HEK293 (cell line): ENCODE measurements at regions not wholly inside any gene's neighbourhood (a gene's known extent, or its start where the extent isn't known, plus 50 kb on each side); places are given as distances from the start of the nearest gene placed in this dataset.

Experiments used
- CTCF ChIA-PET: fragments of 350-600 bp; formaldehyde crosslinking; extraction: SDS; loops from one replicate; lab custom pipeline; 2021; ENCODE audit warnings: antibody characterized with exemption; lab: Yijun Ruan, JAX
- POLR2A ChIA-PET: fragments of 300-600 bp; formaldehyde crosslinking; extraction: SDS; loops from one replicate; lab custom pipeline; 2020; ENCODE audit warnings: antibody characterized with exemption, inconsistent platforms; lab: Yijun Ruan, JAX
- H3K27ac ChIP-seq: fragments of 200-500 bp; sonication (Bioruptor generic); 2 replicates; pipeline ENCODE4 v1.5.1; 2014; ENCODE audit warnings: low read depth, low read length, control low read depth, inconsistent platforms; ENCODE audit errors: extremely low read depth
- H3K36me3 ChIP-seq, 2 experiments: fragments of 200-500 bp in 1 of 2; sonication (Bioruptor generic) in 1 of 2; 1 replicate in 1 of 2; 2 replicates in 1 of 2; pipeline ENCODE4 v1.5.1; 2014 to 2017; ENCODE audit warnings: inconsistent platforms in 2 of 2, low read length in 2 of 2; ENCODE audit not compliant: control insufficient read depth in 2 of 2, insufficient read depth in 1 of 2
- H3K4me1 ChIP-seq: fragments of 200-500 bp; sonication (Bioruptor generic); 2 replicates; pipeline ENCODE4 v1.5.1; 2014; ENCODE audit warnings: mild to moderate bottlenecking, low read length, inconsistent platforms; ENCODE audit not compliant: control insufficient read depth, insufficient read depth
- H3K4me3 ChIP-seq: 2 replicates; pipeline ENCODE4 v1.5.1; 2011; ENCODE audit warnings: low read depth, mild to moderate bottlenecking, control low read depth, low read length, moderate library complexity
- H3K9me3 ChIP-seq: fragments of 200-500 bp; sonication (Bioruptor generic); 2 replicates; pipeline ENCODE4 v1.5.1; 2014; ENCODE audit warnings: low read depth, low read length, inconsistent platforms; ENCODE audit not compliant: control insufficient read depth, insufficient read depth
- BCL11B ChIP-seq: fragments of 450-650 bp; formaldehyde crosslinking; IDR thresholded peaks from 2 replicates; pipeline ENCODE4 v1.5.1; 2016; ENCODE audit warnings: low read depth, missing biosample characterization, missing genetic modification characterization
- HOXD13 ChIP-seq: sonication (generic); formaldehyde crosslinking; IDR thresholded peaks from 2 replicates; pipeline ENCODE4 v1.8.0; 2022; ENCODE audit warnings: missing genetic modification reagents, borderline replicate concordance
- KLF10 ChIP-seq: fragments of 450-650 bp; IDR thresholded peaks from 2 replicates; pipeline ENCODE4 v1.5.1; 2018; ENCODE audit warnings: missing biosample characterization, mild to moderate bottlenecking, missing genetic modification characterization
- KLF16 ChIP-seq: fragments of 450-650 bp; formaldehyde crosslinking; IDR thresholded peaks from 2 replicates; pipeline ENCODE4 v1.5.1; 2017; ENCODE audit warnings: missing biosample characterization, missing genetic modification characterization
- MZF1 ChIP-seq: fragments of 450-650 bp; formaldehyde crosslinking; IDR thresholded peaks from 2 replicates; pipeline ENCODE4 v1.5.1; 2017; ENCODE audit warnings: missing biosample characterization, missing genetic modification characterization, borderline replicate concordance
- OVOL3 ChIP-seq: fragments of 450-650 bp; formaldehyde crosslinking; IDR thresholded peaks from 2 replicates; pipeline ENCODE4 v1.5.1; 2016; ENCODE audit warnings: missing biosample characterization, missing genetic modification characterization
- PRDM1 ChIP-seq: fragments of 450-650 bp; formaldehyde crosslinking; IDR thresholded peaks from 2 replicates; pipeline ENCODE4; 2016; ENCODE audit warnings: missing biosample characterization, missing genetic modification characterization
- REST ChIP-seq: fragments of 450-650 bp; formaldehyde crosslinking; IDR thresholded peaks from 2 replicates; pipeline ENCODE4 v1.5.1; 2016; ENCODE audit warnings: missing biosample characterization, missing genetic modification characterization
- SCRT1 ChIP-seq: fragments of 450-650 bp; formaldehyde crosslinking; IDR thresholded peaks from 2 replicates; pipeline ENCODE4 v1.5.1; 2016; ENCODE audit warnings: missing biosample characterization, missing genetic modification characterization, borderline replicate concordance
- TRIM28 ChIP-seq: IDR thresholded peaks from 2 replicates; pipeline ENCODE4 v1.6.1; 2011; ENCODE audit warnings: low read length, control low read depth, borderline replicate concordance
- ZBTB1 ChIP-seq: fragments of 450-650 bp; formaldehyde crosslinking; IDR thresholded peaks from 2 replicates; pipeline ENCODE4 v1.5.1; 2016; ENCODE audit warnings: missing biosample characterization, missing genetic modification characterization
- ZBTB44 ChIP-seq: fragments of 450-650 bp; IDR thresholded peaks from 2 replicates; pipeline ENCODE4 v1.5.1; 2018; ENCODE audit warnings: missing biosample characterization, mild to moderate bottlenecking, missing genetic modification characterization
- ZFHX2 ChIP-seq: fragments of 450-650 bp; formaldehyde crosslinking; conservative IDR thresholded peaks from 2 replicates; pipeline ENCODE4 v1.5.1; 2016; ENCODE audit warnings: missing biosample characterization, missing genetic modification characterization
- ZFP69B ChIP-seq: fragments of 450-650 bp; formaldehyde crosslinking; IDR thresholded peaks from 2 replicates; pipeline ENCODE4 v1.5.1; 2016; ENCODE audit warnings: missing biosample characterization, missing genetic modification characterization
- ZNF18 ChIP-seq: fragments of 450-650 bp; formaldehyde crosslinking; IDR thresholded peaks from 2 replicates; pipeline ENCODE4 v1.5.1; 2016; ENCODE audit warnings: missing biosample characterization, missing genetic modification characterization
- ZNF19 ChIP-seq: fragments of 450-650 bp; formaldehyde crosslinking; IDR thresholded peaks from 2 replicates; pipeline ENCODE4; 2016; ENCODE audit warnings: missing biosample characterization, missing genetic modification characterization, low read depth
- ZNF239 ChIP-seq: fragments of 450-650 bp; formaldehyde crosslinking; IDR thresholded peaks from 2 replicates; pipeline ENCODE4 v1.5.1; 2016; ENCODE audit warnings: missing biosample characterization, missing genetic modification characterization
- ZNF248 ChIP-seq: fragments of 450-650 bp; formaldehyde crosslinking; IDR thresholded peaks from 2 replicates; pipeline ENCODE4 v1.5.1; 2017; ENCODE audit warnings: missing biosample characterization, missing genetic modification characterization
- ZNF501 ChIP-seq: fragments of 450-650 bp; formaldehyde crosslinking; IDR thresholded peaks from 2 replicates; pipeline ENCODE4 v1.5.1; 2016; ENCODE audit warnings: missing biosample characterization, missing genetic modification characterization
- ZNF624 ChIP-seq: fragments of 450-650 bp; formaldehyde crosslinking; IDR thresholded peaks from 2 replicates; pipeline ENCODE4 v1.5.1; 2017; ENCODE audit warnings: missing biosample characterization, missing genetic modification characterization
- ZNF639 ChIP-seq: fragments of 450-650 bp; formaldehyde crosslinking; IDR thresholded peaks from 2 replicates; pipeline ENCODE4 v1.5.1; 2016; ENCODE audit warnings: missing biosample characterization, missing genetic modification characterization
- ZNF776 ChIP-seq: fragments of 450-650 bp; formaldehyde crosslinking; IDR thresholded peaks from 2 replicates; pipeline ENCODE4 v1.5.0; 2017; ENCODE audit warnings: missing biosample characterization, missing genetic modification characterization, borderline replicate concordance
- ZNF777 ChIP-seq: fragments of 450-650 bp; formaldehyde crosslinking; IDR thresholded peaks from 2 replicates; pipeline ENCODE4 v1.5.1; 2017; ENCODE audit warnings: missing biosample characterization, missing genetic modification characterization, borderline replicate concordance
- ZNF785 ChIP-seq: fragments of 450-650 bp; formaldehyde crosslinking; IDR thresholded peaks from 2 replicates; pipeline ENCODE4 v1.5.1; 2016; ENCODE audit warnings: missing biosample characterization, missing genetic modification characterization
- ZSCAN4 ChIP-seq: fragments of 450-650 bp; formaldehyde crosslinking; IDR thresholded peaks from 2 replicates; pipeline ENCODE4 v1.5.1; 2017; ENCODE audit warnings: missing biosample characterization, missing genetic modification characterization

- Histone ChIP-seq H3K4me3 (no peak overlapping the region), H3K27ac (no peak overlapping the region), H3K36me3 (no peaks in the 10 kb centered on the region), H3K4me1 (no peaks in the 10 kb centered on the region), H3K9me3 (no peaks in the 10 kb centered on the region)
- ChIA-PET POLR2A (no interaction called here), CTCF (no interaction called here)
- TF ChIP-seq ZBTB44 (no peak), ZNF18 (tag by site-specific recombination) (no peak), OVOL3 (tag by site-specific recombination) (no peak), KLF10 (tag by site-specific recombination) (no peak), TRIM28 (no peak), ZNF501 (tag by site-specific recombination) (no peak), HOXD13 (no peak), REST (tag by site-specific recombination) (no peak), KLF16 (tag by site-specific recombination) (no peak), ZNF777 (tag by site-specific recombination) (no peak), SCRT1 (tag by site-specific recombination) (no peak), ZNF248 (tag by site-specific recombination) (no peak), MZF1 (tag by site-specific recombination) (no peak)
These were observed 473.2 kb downstream of the CCER1 start for GRCh38 chr12:90481748-90482147.

- CTCF ChIA-PET, result no interaction called here
- POLR2A ChIA-PET, result no interaction called here
These were observed 475.7 kb downstream of the CCER1 start for GRCh38 chr12:90479237-90479636.

More at GRCh38 chr12:90479237-90479636, 475.7 kb downstream of the CCER1 start:
- no peak overlapping the region for H3K4me3 ChIP-seq
- H3K36me3 ChIP-seq, result no peaks in the 10 kb centered on the region
- no peaks in the 10 kb centered on the region for H3K4me1 ChIP-seq
- no peak overlapping the region for H3K27ac ChIP-seq
- no peaks in the 10 kb centered on the region for H3K9me3 ChIP-seq
- no peak for TF ChIP-seq ZBTB1 (tag by site-specific recombination)
- TF ChIP-seq ZNF639 (tag by site-specific recombination), result no peak
- no peak for TF ChIP-seq ZNF785
- TF ChIP-seq ZFP69B, result no peak
- TF ChIP-seq ZNF19 (tag by site-specific recombination), result no peak
- no peak for TF ChIP-seq BCL11B
- TF ChIP-seq ZNF239, result no peak
- no peak for TF ChIP-seq ZSCAN4 (tag by site-specific recombination)
- no peak for TF ChIP-seq MZF1 (tag by site-specific recombination)
- TF ChIP-seq ZFHX2 (tag by site-specific recombination), result no peak
- TF ChIP-seq PRDM1 (tag by site-specific recombination), result no peak
- TF ChIP-seq KLF10 (tag by site-specific recombination), result no peak
- TF ChIP-seq ZNF776 (tag by site-specific recombination), result no peak
- TF ChIP-seq ZNF624 (tag by site-specific recombination), result no peak
- TF ChIP-seq, all 188 proteins: peak for 0
